ENCODE measurements at regions not wholly inside any gene's neighbourhood (a gene's known extent, or its start where the extent isn't known, plus 50 kb on each side); places are given as distances from the start of the nearest gene placed in this dataset.
"Not testable (repeated sequence)": the region's sequence is repeated elsewhere in the genome, so short reads cannot be mapped to it uniquely, and the experiment has no call there.

- in situ Hi-C loops (cut with HindIII; ENCODE audit: low pct_unique_long_range_greater_than_20kb, low sequenced_read_pairs) = no loop called here
- no peak for DNase-seq (ENCODE audit: low read depth, low spot score)
Observed at GRCh38 chr20:23299673-23300050, 50.9 kb upstream of the NXT1 start.

DNA sequence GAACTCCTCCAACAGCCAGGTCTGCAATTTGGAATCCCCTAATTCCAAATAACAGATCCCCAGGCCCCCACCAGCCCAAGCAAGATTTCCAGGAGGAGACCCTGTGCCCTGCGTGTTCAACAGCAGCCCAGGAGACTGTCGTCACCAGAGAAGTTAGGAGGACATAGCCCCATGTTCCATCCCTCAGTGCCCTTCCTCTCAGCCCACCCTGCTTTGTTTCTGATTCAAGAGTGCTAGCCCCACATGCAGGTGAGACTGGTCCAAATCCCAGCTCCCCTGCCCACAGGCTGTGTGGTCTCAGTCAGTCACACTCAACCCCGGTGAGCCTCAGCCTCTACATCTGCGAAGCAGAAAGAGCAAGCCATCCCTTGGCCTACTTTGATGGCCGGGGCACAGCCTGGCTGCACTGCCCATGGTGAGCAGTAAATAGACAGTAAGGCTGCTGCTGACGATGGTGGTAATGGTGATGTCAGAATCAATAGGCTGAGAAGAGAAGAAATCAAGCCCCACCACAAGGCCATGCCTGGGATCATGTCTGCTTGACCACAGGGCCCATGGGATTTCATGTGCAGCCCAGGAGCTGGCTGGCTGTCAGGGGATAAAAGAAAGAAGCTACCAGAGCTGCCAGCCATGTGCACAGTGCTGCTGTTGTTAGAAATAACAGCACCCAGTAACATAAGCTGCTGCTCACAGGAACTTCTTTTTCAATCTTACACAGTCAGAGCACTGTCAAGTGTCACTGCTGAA is 51.5 kb upstream of the NXT1 start:
- in situ Hi-C loops (cut with HindIII; ENCODE audit: low pct_unique_long_range_greater_than_20kb, low sequenced_read_pairs) = no loop called here

DNA sequence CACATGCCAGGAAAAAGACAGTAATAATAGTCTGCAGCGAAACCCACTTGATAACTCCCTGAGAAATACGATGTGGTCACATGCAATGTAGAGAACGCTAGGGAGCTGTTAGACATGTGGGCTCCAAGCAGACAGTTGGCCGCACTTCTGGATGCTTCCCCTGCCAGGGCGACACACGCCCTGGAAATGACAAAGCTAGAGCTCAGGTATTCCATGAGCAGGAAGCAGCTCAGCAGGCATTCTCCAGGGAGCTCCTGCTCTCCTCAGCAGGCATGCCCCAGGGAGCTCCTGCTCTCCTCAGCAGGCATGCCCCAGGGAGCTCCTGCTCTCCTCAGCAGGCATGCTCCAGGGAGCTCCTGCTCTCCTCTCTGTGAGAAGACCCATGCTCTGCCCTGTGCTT is 52.4 kb upstream of the NXT1 start:
- in situ Hi-C loops (cut with HindIII; ENCODE audit: low pct_unique_long_range_greater_than_20kb, low sequenced_read_pairs) = no loop called here
- DNase-seq (ENCODE audit: low read depth, low spot score) = no peak

More for the DNA sequence above, 51.5 kb upstream of the NXT1 start:
- peak; percentile 21 for DNase-seq (ENCODE audit: low read depth, low spot score)

DNA sequence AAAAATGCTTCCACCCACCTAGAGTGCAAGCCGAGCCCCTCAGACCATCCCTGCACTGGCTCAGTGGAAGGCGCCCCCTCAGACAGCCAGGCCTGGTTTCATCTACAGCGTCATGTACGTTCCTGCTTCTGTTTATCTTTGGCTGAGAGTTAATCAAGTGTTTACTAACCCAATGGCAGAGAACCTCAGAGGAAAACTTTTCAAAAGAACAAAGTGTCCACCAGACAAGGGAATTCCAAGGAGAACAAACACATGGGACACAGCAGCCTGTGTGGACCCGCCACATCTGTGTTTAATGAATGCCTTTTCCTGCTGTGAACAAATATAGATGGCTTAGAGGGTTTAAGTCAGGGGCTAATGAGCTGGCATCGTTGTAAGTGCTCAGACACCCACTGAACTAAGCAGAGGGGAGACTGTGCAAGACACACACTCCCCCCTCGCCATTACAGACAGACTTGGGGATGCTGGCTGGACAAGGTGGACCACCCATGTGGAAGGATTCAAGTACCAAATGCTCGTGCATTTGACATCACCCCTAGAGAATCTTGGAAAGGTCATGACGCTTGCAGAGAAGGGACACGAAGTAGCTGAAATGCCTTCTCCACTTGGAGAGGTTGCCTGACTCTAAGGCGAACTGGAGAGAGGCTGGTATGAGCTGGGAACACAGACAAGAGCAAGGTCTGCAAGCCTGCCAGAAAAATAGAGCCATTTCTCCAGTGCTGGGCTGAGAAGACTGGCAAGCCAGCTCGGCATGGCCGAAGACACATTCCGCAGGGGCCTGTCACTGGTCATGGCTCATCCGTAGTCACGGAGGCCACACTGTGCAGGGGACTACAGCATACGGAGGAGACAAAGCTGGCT is 53.5 kb upstream of the NXT1 start:
- no peak for DNase-seq (ENCODE audit: low read depth, low spot score)
- in situ Hi-C loops (cut with HindIII; ENCODE audit: low pct_unique_long_range_greater_than_20kb, low sequenced_read_pairs) = no loop called here

GRCh38 chr20:23295934-23296333 is 54.7 kb upstream of the NXT1 start:
- in situ Hi-C loops (cut with HindIII; ENCODE audit: low pct_unique_long_range_greater_than_20kb, low sequenced_read_pairs) = no loop called here
- no peak for DNase-seq (ENCODE audit: low read depth, low spot score)

- no peak for DNase-seq (ENCODE audit: low read depth, low spot score)
- in situ Hi-C loops (cut with HindIII; ENCODE audit: low pct_unique_long_range_greater_than_20kb, low sequenced_read_pairs) = no loop called here
Observed at GRCh38 chr20:23294671-23295070, 55.9 kb upstream of the NXT1 start.

GRCh38 chr20:23294166-23294565 is 56.4 kb upstream of the NXT1 start:
- in situ Hi-C loops (cut with HindIII; ENCODE audit: low pct_unique_long_range_greater_than_20kb, low sequenced_read_pairs) = no loop called here
- no peak for DNase-seq (ENCODE audit: low read depth, low spot score)

DNA sequence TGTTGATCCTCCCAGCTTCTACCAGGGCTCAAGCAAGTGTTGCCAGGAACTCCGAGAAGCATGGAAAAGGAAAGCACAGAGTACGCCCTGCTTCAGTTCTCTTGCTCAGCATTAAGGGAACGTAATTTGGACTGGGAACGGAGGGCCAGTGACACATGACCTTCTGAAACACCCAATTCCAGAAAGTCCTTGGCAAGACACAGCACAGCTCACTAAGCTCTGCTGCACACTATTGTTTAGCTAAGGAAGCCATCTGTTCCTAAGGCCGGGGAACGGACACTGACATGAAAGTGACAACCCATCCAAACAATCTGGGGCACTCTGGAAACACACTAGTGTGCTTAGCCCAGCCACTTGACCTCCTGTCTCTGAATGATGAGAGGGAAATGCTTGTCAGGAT is 56.9 kb upstream of the NXT1 start:
- DNase-seq (ENCODE audit: low read depth, low spot score) = no peak
- in situ Hi-C loops (cut with HindIII; ENCODE audit: low pct_unique_long_range_greater_than_20kb, low sequenced_read_pairs) = no loop called here

- DNase-seq (ENCODE audit: low read depth, low spot score); in situ Hi-C loops (cut with HindIII; ENCODE audit: low pct_unique_long_range_greater_than_20kb, low sequenced_read_pairs): not testable (repeated sequence)
Observed at GRCh38 chr20:23292311-23292710, 58.3 kb upstream of the NXT1 start.

GRCh38 chr20:23291575-23292240 is 58.9 kb upstream of the NXT1 start:
- DNase-seq (ENCODE audit: low read depth, low spot score) = no peak
- in situ Hi-C loops (cut with HindIII; ENCODE audit: low pct_unique_long_range_greater_than_20kb, low sequenced_read_pairs) = no loop called here

DNA sequence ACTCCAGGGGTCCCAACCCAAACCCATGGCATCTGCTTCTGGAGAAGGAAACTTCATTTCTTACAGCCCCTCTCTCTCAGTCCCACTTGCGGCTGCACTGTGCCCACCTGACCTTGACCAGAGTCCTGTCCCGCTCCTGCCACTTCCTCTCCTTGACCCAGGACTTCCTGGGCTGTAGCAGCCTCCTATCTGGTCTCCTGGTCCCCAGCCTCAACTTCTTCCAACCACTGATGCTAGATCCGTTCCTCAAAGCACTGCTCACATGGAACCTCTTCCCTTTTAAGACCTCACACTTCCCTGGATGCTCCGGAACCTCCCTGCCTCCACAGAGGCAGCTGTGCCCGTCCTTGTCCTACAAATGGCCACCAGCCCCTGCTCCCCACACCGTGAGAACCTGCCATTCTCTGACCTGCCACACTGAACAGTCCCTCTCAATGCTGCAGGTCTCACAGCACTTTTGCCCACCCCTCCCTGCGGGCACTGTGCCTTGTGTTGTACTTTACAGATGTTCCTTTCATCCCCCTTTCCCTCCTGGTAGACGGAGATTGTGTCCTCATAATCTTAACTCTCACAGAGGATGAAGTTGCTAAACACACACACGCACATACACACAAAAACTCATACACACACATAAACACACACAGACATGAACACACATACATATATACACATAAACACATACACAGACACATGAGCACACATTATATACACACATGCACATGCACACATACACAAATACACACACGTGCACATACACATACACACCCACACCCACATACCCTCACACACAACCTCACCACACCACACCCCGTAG is 59.6 kb upstream of the NXT1 start:
- in situ Hi-C loops (cut with HindIII; ENCODE audit: low pct_unique_long_range_greater_than_20kb, low sequenced_read_pairs) = no loop called here
- no peak for DNase-seq (ENCODE audit: low read depth, low spot score)

- DNase-seq (ENCODE audit: low read depth, low spot score) = no peak
- in situ Hi-C loops (cut with HindIII; ENCODE audit: low pct_unique_long_range_greater_than_20kb, low sequenced_read_pairs) = no loop called here
Observed at GRCh38 chr20:23289724-23290395, 60.7 kb upstream of the NXT1 start.

DNA sequence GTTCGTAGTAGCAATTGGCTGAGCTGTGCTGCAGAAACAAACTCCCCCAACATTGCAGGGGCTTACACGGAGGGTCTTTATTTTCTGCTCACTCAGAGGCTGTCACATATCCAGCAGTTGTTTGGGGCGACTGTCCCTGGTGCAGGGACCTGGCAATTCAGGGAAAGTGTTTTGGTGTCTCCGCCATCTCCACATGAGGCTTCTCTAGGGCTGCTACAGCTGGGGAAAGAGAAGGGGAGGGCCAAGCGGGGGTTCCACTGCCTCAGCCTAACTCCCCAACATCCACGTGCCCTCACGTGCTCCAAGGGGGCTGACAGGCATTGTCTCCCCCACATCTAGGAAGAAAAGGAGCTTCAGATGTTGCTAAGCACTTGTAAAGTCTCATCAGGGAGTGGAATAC is 61.3 kb upstream of the NXT1 start:
- in situ Hi-C loops (cut with HindIII; ENCODE audit: low pct_unique_long_range_greater_than_20kb, low sequenced_read_pairs) = no loop called here
- no peak for DNase-seq (ENCODE audit: low read depth, low spot score)

GRCh38 chr20:23287354-23288190 is 63.0 kb upstream of the NXT1 start:
- no peak for DNase-seq (ENCODE audit: low read depth, low spot score)
- in situ Hi-C loops (cut with HindIII; ENCODE audit: low pct_unique_long_range_greater_than_20kb, low sequenced_read_pairs) = no loop called here

DNA sequence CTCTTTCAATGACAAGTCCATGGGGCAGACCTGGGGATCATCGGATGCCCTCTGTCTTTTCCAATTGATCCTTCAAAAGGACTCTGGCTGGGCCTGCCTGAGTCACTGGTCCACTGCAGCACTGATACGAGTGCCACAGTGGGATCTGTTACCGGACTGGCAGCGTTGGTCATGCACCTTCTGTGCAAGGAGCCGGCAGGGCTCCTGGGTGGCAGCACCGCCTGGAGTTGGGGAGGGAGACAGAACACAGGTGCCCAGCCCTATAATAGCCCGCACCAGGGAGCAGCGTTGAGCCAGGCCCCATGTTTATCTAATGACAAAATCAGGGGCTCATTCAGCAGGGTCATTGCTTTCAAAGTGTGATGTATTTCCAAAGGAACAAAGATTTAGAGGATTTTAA is 64.2 kb upstream of the NXT1 start:
- no peak for DNase-seq (ENCODE audit: low read depth, low spot score)
- in situ Hi-C loops (cut with HindIII; ENCODE audit: low pct_unique_long_range_greater_than_20kb, low sequenced_read_pairs) = no loop called here

DNA sequence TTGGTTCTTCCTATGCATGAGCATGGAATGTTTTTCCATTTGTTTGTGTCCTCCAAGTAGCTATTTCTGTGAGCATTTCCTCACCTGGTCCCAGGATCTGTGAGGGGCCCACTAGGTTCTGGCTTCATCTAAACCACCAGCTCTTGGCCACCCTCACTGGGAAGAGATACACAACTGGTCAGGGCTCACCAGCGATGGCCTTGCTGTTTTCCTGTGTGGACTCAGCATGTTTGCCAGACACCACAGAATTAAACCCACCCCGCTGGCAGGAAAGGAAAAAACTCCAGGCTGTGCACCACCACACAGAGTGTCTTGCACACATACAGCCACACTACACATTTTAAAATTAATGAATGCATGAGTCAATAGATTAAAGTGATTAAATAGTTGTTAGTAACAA is 65.1 kb upstream of the NXT1 start:
- DNase-seq (ENCODE audit: low read depth, low spot score) = no peak
- in situ Hi-C loops (cut with HindIII; ENCODE audit: low pct_unique_long_range_greater_than_20kb, low sequenced_read_pairs) = no loop called here

GRCh38 chr20:23284009-23284408 is 66.6 kb upstream of the NXT1 start:
- in situ Hi-C loops (cut with HindIII; ENCODE audit: low pct_unique_long_range_greater_than_20kb, low sequenced_read_pairs) = no loop called here
- no peak for DNase-seq (ENCODE audit: low read depth, low spot score)
